GM23338 (cell line): ENCODE measurements at regions not wholly inside any gene's neighbourhood (a gene's known extent, or its start where the extent isn't known, plus 50 kb on each side); places are given as distances from the start of the nearest gene placed in this dataset.

Experiments
- CREB1 ChIP-seq: fragments of 250-450 bp; sonication (Bioruptor Pico); IDR thresholded peaks from 2 replicates; pipeline ENCODE4 v1.5.0; 2020; ENCODE audit warnings: low read depth, mild to moderate bottlenecking, moderate library complexity
- CTCF ChIP-seq, 2 experiments: fragments of 200-600 bp in 1 of 2; sonication (generic) in 1 of 2; conservative IDR thresholded peaks; 2 replicates each; pipeline versions ENCODE4 v1.5.1 to v1.6.1; 2016 to 2017; ENCODE audit warnings: antibody characterized with exemption in 2 of 2, low read depth in 2 of 2, mild to moderate bottlenecking in 2 of 2, moderate library complexity in 1 of 2
- ETS1 ChIP-seq: IDR thresholded peaks from 2 replicates; pipeline ENCODE4 v1.6.1; 2016; ENCODE audit warnings: antibody characterized with exemption
- EZH2 ChIP-seq: fragments of 200-600 bp; sonication (generic); IDR thresholded peaks from one replicate; pipeline ENCODE4 v1.8.0; 2017; ENCODE audit warnings: antibody characterized with exemption, mild to moderate bottlenecking, low read depth; ENCODE audit not compliant: unreplicated experiment
- EZH2phosphoT487 ChIP-seq: fragments of 200-600 bp; sonication (generic); IDR thresholded peaks from one replicate; pipeline ENCODE4 v1.8.1; 2018; ENCODE audit warnings: antibody characterized with exemption; ENCODE audit not compliant: unreplicated experiment
- JUNB ChIP-seq: IDR thresholded peaks from one replicate; pipeline ENCODE4 v1.6.1; 2016; ENCODE audit warnings: antibody characterized with exemption; ENCODE audit not compliant: unreplicated experiment
- POLR2AphosphoS5 ChIP-seq: IDR thresholded peaks from 2 replicates; pipeline ENCODE4 v1.6.1; 2016; ENCODE audit warnings: antibody characterized with exemption, low read depth
- REST ChIP-seq: IDR thresholded peaks from one replicate; pipeline ENCODE4 v1.6.1; 2018; ENCODE audit warnings: antibody characterized with exemption; ENCODE audit not compliant: unreplicated experiment
- ZNF114 ChIP-seq: fragments of 250-450 bp; sonication (Bioruptor Pico); IDR thresholded peaks from 2 replicates; pipeline ENCODE4 v1.5.0; 2020; ENCODE audit warnings: mild to moderate bottlenecking, moderate library complexity

- no peak for TF ChIP-seq CTCF (conservative IDR thresholded peaks at IDR 0.05; ENCODE audit: low read depth in 2 of 2)
- TF ChIP-seq CREB1 = no peak
- TF ChIP-seq JUNB = no peak
- TF ChIP-seq EZH2phosphoT487 = no peak
- TF ChIP-seq EZH2 = no peak
- no peak for TF ChIP-seq POLR2AphosphoS5
- TF ChIP-seq ZNF114 (CRISPR knock-in tag) = no peak
- no peak for TF ChIP-seq REST
- TF ChIP-seq ETS1 = no peak
Measured at GRCh38 chr2:122163617-122164016, 408.2 kb downstream of the TSN start.
